ENCODE measurements at regions not wholly inside any gene's neighbourhood (a gene's known extent, or its start where the extent isn't known, plus 50 kb on each side); places are given as distances from the start of the nearest gene placed in this dataset.

DNA sequence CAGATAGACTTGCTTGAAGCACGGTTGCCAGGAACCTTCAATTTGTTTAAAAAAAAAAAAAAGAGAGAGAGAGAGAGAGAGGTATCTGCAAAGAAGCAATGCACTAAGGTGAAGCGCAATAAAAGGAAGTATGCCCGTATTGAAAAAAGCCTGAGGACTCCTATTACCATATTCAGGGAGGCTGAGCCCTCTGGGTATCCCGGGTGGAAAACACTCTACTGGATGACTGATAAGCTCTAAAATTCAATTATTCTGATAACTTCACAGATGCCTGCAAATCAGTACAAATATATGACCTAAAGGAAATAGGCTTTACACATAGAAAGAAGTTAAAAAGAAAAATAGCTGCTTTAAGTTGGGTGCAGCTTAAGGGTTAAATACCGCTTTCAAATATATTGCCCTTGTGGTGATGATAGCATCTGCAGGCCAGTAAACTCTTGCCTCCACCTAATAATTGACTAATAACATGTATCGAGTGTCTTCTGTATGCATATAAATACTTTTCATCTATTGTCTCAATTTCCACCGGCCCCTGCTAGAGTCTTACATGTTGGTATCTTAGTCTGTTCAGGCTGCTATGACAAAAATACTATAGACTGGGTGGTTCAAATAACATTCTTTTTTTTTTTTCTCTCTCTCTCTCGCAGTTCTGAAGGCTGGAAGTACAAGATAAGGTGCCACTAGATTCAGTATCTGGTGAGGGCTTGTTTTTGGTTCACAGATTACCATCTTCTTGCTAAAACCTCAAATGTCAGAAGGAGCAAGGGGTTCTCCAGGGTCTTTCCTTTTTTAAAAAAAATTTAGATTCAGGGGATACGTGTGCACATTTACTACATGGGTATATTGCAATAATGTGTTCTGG, 187.4 kb upstream of the JARID2 start:
- no peak for DNase-seq

- DNase-seq, result peak; percentile 88
These were observed 184.7 kb upstream of the JARID2 start for GRCh38 chr6:15061180-15061641.

GRCh38 chr6:15061908-15062515, 183.9 kb upstream of the JARID2 start:
- no peak for DNase-seq

GRCh38 chr6:15062516-15063252, 183.2 kb upstream of the JARID2 start:
- no peak for DNase-seq

DNA sequence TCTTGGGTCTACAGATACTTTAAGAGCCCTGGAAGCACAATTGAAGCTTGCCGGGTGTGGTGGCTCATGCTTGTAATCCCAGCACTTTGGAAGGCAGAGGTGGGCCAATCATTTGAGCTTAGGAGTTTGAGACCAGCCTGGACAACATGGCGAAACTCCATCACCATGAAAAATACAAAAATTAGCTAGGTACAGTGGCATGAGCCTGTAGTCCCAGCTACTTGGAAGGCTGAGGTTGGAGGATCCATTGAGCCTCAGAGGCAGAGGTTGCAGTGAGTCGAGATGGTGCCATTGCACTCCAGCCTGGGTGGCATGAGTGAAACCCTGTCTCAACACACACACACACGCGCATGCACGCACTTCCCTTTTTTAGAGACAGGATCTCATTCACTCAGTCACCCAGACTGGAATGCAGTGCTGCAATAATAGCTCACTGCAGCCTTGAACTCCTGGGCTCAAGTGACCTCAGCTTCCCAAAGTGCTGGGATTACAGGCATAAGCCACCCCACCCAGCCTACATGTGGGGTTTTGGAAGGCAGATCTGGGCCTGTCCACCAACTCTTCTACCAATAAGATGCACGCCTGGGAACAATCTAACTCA, 182.5 kb upstream of the JARID2 start:
- no peak for DNase-seq

- DNase-seq, result no peak
These were observed 180.4 kb upstream of the JARID2 start for GRCh38 chr6:15065261-15065989.

DNA sequence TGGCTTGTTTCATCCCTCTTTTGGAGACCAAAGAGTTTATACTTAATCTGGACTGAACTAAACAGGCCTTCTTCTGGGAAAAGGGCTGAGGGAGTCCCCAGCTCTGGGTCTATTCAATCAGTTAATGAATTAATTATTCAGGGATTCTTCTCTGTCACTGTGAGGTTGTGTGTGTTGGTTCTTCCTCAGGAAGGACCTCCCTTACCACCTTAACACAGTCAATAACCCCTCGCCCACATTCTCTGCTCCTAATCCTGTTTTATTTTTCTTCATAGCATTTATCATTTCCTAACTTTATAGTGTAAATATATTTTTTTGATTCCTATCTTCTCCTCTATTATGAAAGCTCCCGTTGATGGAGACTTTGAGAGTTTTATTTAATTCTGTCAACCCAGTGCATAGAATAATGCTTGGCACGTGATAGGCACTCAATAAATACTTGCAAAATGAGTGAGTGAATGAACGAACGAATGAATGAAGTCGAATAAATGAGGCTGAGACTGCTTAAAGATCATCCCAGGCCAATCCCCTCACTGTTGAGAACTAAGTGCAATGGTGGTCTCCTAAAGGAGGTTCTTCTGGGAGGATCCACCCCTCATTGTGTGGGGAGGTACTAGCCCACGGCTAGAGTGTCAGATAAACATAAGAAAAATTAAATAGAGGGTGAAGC, 179.6 kb upstream of the JARID2 start:
- DNase-seq, result no peak

DNA sequence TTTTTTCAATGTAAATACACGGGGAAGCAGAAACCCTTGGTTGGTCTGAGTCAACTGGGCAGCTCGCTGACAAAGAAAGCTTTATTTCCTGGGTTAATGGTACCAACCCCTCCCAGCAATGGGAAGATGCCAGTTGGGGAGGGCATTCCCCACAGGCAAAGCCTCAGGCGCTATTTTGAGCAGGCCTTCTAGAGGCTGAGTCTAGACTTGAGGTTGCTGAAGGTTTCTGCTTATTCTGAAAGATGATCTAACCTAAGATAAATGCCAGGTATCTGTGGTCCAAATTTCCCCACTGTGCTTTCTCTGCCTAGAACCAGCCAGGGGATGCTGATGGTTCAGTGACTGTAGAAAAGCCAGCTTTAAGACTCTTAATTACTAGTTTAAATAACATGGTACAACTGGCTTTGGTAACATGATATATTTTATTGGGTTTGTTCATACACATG, 172.5 kb upstream of the JARID2 start:
- DNase-seq, result no peak

DNA sequence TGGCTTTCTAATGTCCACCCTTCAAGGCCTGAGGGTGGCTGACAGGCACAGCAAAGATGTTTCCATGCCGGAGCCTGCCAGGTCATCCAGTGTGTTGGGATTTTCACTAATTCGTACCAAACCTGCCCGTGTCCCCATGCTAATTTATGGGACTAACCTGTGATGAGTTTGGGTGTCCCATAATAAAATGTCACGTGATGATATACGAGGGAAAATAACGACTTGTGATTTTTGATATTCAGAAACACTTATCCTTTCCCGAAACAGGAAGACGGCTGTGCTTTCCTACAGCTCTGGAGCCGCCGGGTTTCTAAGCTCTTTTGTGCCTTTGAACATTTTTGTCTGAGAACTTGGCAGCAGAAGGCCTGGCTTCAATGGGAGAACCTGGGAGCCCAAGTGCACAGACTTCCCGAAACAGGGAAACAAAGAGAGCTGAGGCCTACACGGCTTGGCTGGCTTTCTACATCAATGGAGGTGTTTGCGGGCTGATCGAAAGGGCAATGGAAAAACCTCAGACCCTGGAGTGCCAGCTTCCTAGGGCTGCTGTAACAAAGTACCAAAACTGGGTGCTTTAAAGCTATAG, 171.9 kb upstream of the JARID2 start:
- no peak for DNase-seq

GRCh38 chr6:15074806-15075205, 171.1 kb upstream of the JARID2 start:
- DNase-seq, result no peak

DNA sequence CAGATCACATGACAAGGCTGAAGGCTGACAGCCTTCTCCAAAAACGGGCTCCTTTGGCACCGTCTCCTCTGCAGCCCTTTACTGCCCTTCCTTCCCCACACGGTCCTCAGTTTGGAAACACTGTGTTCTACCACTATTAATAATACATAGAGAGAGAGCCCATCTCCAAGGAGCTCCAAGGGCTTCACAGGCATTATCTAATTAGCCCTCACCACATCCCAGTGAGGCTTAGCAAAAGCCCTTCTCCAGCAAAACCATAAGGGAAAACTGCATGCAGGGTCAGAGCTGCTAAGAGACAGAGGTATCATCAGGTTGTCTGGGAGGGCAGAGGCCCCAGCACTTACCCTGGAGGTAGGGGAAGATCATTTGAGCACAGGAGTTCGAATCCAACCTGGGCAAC, 169.3 kb upstream of the JARID2 start:
- no peak for DNase-seq

DNA sequence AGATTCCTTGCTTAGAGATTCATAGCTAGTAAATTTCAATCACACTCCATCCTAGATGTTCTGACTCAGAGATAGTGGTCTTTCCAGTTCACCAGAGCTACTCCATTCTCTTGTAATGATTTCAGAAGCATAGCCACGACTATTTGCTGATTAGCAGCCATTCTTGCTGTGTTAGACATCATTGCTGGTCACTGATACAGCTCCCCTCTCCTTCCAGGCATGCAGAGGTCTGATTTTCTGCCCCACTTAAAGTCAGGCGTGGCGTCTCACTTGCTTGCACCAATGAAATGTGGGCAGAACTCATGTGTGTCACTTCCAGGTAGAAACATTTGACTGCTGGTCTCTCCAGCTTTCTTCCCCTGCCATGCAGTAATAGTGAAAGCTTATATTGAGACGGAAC, 168.9 kb upstream of the JARID2 start:
- DNase-seq, result no peak

DNA sequence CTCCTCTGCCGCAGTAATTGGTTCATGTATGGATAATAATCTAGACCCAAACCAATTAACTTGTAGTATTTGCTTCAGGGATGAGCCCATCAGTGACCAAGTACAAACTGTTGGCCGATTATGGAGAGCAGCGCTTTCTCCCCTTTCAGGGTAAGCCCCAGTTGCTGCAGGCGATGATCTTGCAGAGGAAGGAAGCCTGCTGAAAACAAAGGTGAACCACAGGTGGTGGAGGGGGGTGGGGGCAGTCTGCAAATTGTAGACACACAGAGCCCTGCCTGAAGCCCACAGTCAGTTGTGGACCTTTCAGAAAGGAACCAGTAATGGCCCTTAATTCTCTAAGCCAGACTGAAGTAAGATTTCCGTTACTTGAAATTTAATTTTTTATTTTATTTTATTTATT, 167.9 kb upstream of the JARID2 start:
- no peak for DNase-seq

DNA sequence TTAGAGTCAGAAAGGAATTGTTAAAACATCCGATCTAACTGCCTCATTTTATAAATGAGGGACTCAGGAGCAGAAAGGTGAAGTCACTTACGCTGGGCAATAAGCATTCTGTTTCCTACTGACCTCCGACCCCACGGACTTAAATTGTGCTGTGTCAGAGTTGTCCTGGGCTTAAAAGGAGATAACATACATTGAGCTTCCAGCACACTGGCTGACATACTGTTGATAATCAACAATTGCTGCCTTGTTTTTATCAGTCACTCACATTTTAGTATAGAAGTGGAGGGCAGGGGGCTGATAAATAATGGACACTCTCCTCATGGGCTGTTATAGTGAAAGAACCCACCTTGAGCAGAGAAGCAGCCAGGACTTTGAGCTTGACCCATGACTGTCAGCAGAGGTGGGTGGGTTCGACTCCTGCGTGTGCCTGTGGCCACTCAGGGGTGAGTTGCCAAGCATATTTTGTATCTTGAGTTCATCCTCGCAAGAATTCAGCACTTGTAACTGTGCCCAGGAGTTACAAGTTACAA, 166.5 kb upstream of the JARID2 start:
- DNase-seq, result no peak

DNA sequence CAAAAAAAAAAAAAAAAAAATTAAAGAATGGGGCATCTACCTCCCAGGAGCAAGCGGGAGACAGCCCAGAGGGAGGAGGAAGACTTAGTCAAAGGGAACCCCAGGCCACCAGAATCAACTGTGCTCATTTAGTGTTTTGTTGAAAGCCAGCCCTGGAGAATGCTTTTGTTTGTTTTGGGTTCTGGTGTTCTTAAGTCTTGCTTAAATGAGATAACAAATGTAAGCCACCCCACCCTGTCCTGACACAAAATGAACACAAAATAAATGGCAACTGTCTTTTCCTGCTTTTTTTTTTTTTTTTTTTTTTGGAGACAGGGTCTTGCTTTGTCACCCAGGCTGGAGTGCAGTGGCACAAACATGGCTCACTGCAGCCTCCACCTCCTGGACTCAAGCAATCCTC, 165.0 kb upstream of the JARID2 start:
- no peak for DNase-seq

GRCh38 chr6:15081447-15081846, 164.4 kb upstream of the JARID2 start:
- no peak for DNase-seq

GRCh38 chr6:15082708-15083107, 163.2 kb upstream of the JARID2 start:
- DNase-seq, result no peak

GRCh38 chr6:15086348-15087158, 159.3 kb upstream of the JARID2 start:
- DNase-seq, result no peak

GRCh38 chr6:15087186-15087589, 158.7 kb upstream of the JARID2 start:
- DNase-seq, result no peak

GRCh38 chr6:15088904-15089568, 156.8 kb upstream of the JARID2 start:
- no peak for DNase-seq
